ENCODE measurements at regions not wholly inside any gene's neighbourhood (a gene's known extent, or its start where the extent isn't known, plus 50 kb on each side); places are given as distances from the start of the nearest gene placed in this dataset.

DNA sequence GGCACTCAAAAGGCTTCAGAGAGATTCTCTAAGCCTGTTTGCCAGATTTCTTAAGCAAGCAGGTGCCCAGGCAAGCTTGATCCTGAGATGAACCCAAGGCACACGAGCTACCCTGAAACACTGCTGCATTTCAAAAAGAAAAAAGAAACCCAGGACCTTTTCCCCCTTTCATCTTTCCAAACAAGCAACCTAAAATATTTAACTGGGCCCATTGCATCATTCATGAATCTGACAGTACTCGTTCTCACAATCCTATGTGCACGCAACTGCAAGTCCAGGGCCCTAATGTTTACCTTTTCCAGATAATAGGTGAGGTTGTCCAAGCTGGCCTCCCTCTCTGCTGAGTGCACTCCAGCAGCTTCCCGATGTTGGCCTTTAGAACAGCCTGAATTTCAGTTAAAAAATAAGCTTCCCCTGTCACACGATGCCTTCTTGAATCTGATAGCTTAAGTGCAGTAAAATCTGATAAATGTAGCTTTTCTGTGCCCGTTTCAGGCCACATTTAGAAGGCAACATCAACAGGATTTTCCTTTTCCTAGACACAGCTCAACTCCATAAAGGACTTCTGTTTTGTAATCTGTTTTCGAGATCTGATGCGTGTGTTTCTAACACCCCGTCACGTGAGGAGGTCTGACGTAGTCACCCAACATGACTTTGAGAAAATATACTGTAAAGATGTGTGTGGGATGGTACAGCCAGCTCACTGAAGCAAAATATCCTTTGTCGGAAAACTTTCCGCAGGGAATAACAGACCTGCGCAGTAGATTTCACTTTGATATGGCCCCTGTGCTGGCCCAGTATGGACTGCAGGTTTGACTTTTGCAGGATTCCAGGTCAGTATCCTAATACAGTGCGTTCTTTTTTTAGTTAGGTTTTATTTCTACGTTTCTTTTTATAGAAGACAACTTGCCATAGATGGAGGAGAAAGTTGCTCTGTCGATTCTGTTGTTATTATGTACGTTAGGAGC is 55.1 kb upstream of the RASA2 start:
- H3K4me2 ChIP-seq (ENCODE audit: insufficient read depth in 1 of 2, low read depth in 2 of 2, low read length in 2 of 2), result no peak overlapping the region
- H3K36me3 ChIP-seq (ENCODE audit: control insufficient read depth in 2 of 4, insufficient read depth in 4 of 4, low read length in 3 of 4), result no peaks in the 10 kb centered on the region
- H3K4me1 ChIP-seq (replicated peaks in 1 of 4; ENCODE audit: control insufficient read depth in 3 of 4, insufficient read depth in 4 of 4, low read length in 3 of 4), result peaks cover 0 to 6% (median 0%) of the 10 kb centered on the region in 4 experiments; a peak in 3 of 7 replicates
- no peaks in the 10 kb centered on the region for H4K20me1 ChIP-seq (replicated peaks in 1 of 2; ENCODE audit: control insufficient read depth in 1 of 2, insufficient read depth in 2 of 2, low read length in 2 of 2)
- H2AFZ ChIP-seq (ENCODE audit: low read length), result no peak overlapping the region
- no peak overlapping the region for H2BK20ac ChIP-seq (ENCODE audit: low read length)
- CTCF ChIA-PET (ENCODE audit: partially characterized antibody), result interaction anchor here (0.7 to 15.5 kb wide), 14 partner anchors 8 to 124 kb away, joined by 3 to 205 read pairs (median 5); no protein-coding TSS in a partner anchor
- no peak overlapping the region for H3K4ac ChIP-seq (replicated peaks; ENCODE audit: insufficient read length, low read depth, low read length)
- no peak overlapping the region for H3K27ac ChIP-seq (ENCODE audit: low read depth, low read length)
- H3K4me3 ChIP-seq (ENCODE audit: extremely low read depth in 1 of 4, insufficient read depth in 2 of 4, low read depth in 3 of 4, low read length in 4 of 4), result no peak overlapping the region
- no peaks in the 10 kb centered on the region for H3K23me2 ChIP-seq (ENCODE audit: low read depth, low read length)
- DNase-seq (ENCODE audit: low read depth in 1 of 2, low spot score in 2 of 2) (no peak), FAIRE-seq (no peak)
- H2BK120ac ChIP-seq (replicated peaks; ENCODE audit: low read depth, low read length), result no peak overlapping the region
- H3K27me3 ChIP-seq (replicated peaks in 1 of 4; ENCODE audit: control insufficient read depth in 3 of 4, extremely low read depth in 1 of 4, insufficient read depth in 3 of 4, low read length in 3 of 4), result no peaks in the 10 kb centered on the region
- no peak overlapping the region for H3K23ac ChIP-seq (ENCODE audit: insufficient read length)
- no peak overlapping the region for H2BK12ac ChIP-seq (ENCODE audit: low read depth, low read length)
- POLR2A ChIA-PET (ENCODE audit: partially characterized antibody), result interaction anchor here (0.7 to 1.1 kb wide), 3 partner anchors 11 to 42 kb away, joined by 3 to 4 read pairs (median 3); no protein-coding TSS in a partner anchor
- 83% methylated on average over 18 of the region's 18 CpGs; no CpG with 5 or more reads in 1 of the 2 experiments for WGBS, 2 experiments (ENCODE audit: extremely low coverage in 1 of 2, insufficient coverage in 1 of 2, insufficient read length in 1 of 2, insufficient replicate concordance in 2 of 2, low coverage in 1 of 2, low lambda C conversion rate in 2 of 2, missing lambda C conversion rate in 1 of 2)
- TF ChIP-seq KDM1A (IDR thresholded peaks at IDR 0.05; ENCODE audit: borderline replicate concordance, low read length), result no peak
- no peak overlapping the region for H3K56ac ChIP-seq (replicated peaks; ENCODE audit: insufficient read length, low read depth, low read length)
- H2AK5ac ChIP-seq (ENCODE audit: low read depth, low read length), result no peak overlapping the region
- H3K79me2 ChIP-seq (ENCODE audit: control insufficient read depth in 1 of 2, insufficient read depth in 2 of 2, low read length in 2 of 2), result no peaks in the 10 kb centered on the region
- no peak overlapping the region for H4K5ac ChIP-seq (ENCODE audit: insufficient read length, low read depth, low read length)
- H3K9ac ChIP-seq (replicated peaks in 1 of 4; ENCODE audit: extremely low read depth in 1 of 4, low read depth in 3 of 4, low read length in 3 of 4), result no peak overlapping the region
- no peak overlapping the region for H3K18ac ChIP-seq (ENCODE audit: extremely low read depth, low read length)
- no peaks in the 10 kb centered on the region; the same call in 1 of the 2 replicates for H3K79me1 ChIP-seq (ENCODE audit: low read depth, low read length)
- H2BK15ac ChIP-seq (ENCODE audit: low read length), result no peak overlapping the region
- H4K8ac ChIP-seq (ENCODE audit: extremely low read depth, insufficient read depth, low read length), result no peak overlapping the region
- H3K14ac ChIP-seq (ENCODE audit: insufficient read length), result no peak overlapping the region
- H4K91ac ChIP-seq (replicated peaks; ENCODE audit: insufficient read length, low read length), result no peak overlapping the region
- H3K9me3 ChIP-seq (ENCODE audit: insufficient read depth in 2 of 2, low read depth in 1 of 2, low read length in 1 of 2), result no peaks in the 10 kb centered on the region
- H2BK5ac ChIP-seq (ENCODE audit: low read depth, low read length), result no peak overlapping the region
